NCI-H345 (cell line): ENCODE measurements at regions not wholly inside any gene's neighbourhood (a gene's known extent, or its start where the extent isn't known, plus 50 kb on each side); places are given as distances from the start of the nearest gene placed in this dataset.

Experiments used
- DNase-seq: peaks from one replicate; lab custom pipeline; 2025; lab: John Stamatoyannopoulos, UW

DNA sequence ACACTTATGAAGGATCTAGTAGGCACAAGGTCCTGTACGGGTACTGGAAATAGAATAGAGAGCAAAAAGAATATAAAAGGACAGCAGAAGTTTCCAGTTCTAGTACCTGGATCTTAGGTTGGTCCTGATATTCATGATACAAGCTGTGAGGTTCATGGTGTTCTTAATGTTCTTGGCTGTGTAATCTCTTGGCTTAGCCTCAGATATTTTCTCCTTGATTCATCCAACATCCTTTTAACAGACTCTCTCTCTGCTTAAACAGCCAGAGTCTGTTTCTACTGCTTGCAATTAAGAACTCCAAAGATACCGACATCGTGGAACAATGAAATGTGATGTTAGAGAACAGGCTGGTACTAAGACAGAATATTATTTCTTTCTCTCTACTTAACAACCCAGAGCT lies 49.9 kb downstream of the CNTN3 start:
- no peak for DNase-seq

GRCh38 chr3:74562558-74563269 lies 51.7 kb downstream of the CNTN3 start:
- DNase-seq = no peak

DNA sequence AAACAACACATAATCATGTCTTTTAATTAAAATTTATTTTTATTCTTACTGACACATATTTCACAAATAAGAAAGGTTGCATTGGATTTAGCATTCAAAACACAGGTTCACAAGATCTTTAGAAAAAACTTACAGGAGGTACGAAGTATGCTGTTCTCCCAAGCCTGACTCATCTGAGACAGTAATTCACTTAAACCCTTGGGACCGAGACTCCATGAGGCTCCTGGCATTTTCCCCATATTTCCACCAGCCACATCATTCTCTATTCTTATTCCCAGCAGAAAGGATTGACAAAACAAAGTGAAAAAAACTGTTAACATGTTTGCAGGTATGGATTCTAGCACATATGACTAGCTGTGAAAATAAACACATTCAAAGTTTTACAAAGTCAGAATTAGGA lies 52.6 kb downstream of the CNTN3 start:
- DNase-seq = no peak

DNA sequence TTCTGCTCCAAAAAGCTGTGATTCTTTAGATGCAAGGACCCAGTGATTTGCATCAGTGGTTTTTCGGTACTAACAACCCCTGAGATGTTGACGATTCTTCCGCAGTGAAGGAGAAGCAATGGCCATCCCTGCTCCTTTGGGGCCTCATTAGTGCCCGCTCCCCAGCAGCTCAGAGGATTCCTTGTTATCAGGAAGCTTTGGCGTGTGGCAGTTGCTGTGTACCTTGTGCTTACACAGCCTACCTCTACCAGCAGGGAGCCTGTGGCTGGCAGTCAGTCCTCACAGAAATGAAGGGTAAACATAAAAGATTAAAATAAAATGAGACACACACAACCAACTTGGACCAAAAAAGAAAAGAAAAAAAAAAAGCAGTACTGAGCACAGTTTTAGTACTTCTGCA lies 55.2 kb downstream of the CNTN3 start:
- peak; percentile 25 for DNase-seq

DNA sequence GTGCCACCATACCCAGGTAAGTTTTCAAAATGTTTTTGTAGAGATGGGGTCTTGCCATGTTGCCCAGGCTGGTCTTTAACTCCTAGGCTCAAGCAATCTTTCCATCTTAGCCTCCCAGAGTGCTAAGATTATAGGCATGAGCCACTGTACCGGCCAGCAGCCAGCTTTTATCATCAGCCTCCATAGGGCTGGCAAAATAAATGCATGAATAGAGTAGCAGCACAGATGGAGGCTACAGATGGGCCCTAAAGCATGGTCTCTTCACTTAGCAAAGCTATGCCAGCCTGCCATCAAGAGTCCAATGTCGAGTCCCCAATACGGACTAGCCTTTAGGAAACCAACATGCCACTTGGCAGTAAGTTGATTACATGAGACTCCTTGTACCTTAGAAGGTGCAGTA lies 63.8 kb downstream of the CNTN3 start:
- no peak for DNase-seq

- no peak for DNase-seq
Observed at GRCh38 chr3:74546426-74546825, 68.0 kb downstream of the CNTN3 start.

- no peak for DNase-seq
Observed at GRCh38 chr3:74542441-74542840, 72.0 kb downstream of the CNTN3 start.

GRCh38 chr3:74539876-74540275 lies 74.6 kb downstream of the CNTN3 start:
- no peak for DNase-seq

GRCh38 chr3:74538669-74539068 lies 75.8 kb downstream of the CNTN3 start:
- DNase-seq = no peak

- DNase-seq = no peak
Observed at GRCh38 chr3:74537857-74538256, 76.6 kb downstream of the CNTN3 start.

DNA sequence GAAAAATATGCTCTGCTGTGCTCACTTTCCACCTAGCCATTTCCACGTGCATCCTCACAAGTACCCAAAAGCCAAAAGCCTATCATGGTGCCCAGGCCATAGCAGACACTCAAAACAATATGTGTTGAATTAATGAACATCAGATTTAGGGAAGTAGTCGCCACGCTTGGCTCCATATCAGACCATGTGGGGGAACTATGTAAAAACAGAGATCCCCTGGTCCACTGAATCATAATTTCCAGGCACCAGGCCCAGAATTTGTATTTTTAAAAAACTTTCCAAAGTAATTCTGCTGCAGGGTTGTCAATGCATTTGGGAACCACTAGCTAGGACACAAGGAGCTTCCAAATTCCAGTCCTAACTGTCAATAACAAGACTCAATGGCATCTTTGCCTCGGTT lies 77.3 kb downstream of the CNTN3 start:
- DNase-seq = no peak

DNA sequence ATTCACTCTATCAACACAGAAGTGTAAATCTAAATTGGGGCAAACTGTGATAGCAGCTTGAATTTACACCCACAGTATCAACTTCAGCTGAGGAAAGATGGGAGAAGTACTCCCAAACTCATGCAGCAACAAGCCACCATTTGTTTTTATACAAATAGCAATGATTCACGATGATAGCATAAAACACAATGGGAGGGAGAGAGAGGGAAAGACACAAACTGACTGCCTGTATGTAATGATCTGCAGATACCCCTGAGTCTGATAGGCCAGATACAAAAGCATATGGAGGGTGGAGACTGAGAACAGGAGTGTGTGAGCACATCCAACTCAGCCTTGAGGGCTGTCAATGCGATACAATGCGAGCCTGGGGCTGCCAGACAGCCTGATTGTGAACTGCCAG lies 79.2 kb downstream of the CNTN3 start:
- DNase-seq = no peak

GRCh38 chr3:74534611-74535010 lies 79.8 kb downstream of the CNTN3 start:
- DNase-seq = no peak

- DNase-seq = no peak
Observed at GRCh38 chr3:74532446-74532845, 82.0 kb downstream of the CNTN3 start.

DNA sequence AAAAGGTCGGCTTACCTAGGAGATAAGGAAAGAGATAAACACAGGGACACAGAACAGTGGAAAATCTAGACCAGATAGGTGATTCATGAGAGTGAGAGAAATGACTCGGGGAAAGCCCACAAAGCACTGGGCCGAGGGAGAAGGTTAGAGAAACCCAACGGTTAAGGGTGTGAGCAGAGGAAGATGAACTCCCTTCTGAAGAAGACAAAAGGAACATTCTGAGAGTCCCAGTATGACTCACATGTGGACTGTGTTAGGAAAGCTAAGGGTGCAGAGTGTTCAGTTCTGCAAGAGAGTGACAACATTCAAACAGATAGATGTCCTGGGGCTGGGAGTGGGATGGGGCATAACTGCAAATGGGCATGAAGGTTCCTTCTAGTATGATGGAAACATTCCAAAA lies 83.0 kb downstream of the CNTN3 start:
- no peak for DNase-seq

GRCh38 chr3:74529145-74529544 lies 85.3 kb downstream of the CNTN3 start:
- no peak for DNase-seq

- no peak for DNase-seq
Observed at GRCh38 chr3:74527566-74527965, 86.9 kb downstream of the CNTN3 start.

- DNase-seq = no peak
Observed at GRCh38 chr3:74523811-74524210, 90.6 kb downstream of the CNTN3 start.

GRCh38 chr3:74520895-74521294 lies 93.6 kb downstream of the CNTN3 start:
- no peak for DNase-seq

- no peak for DNase-seq
Observed at GRCh38 chr3:74518610-74519009, 95.8 kb downstream of the CNTN3 start.

- no peak for DNase-seq
Observed at GRCh38 chr3:74516019-74516418, 98.4 kb downstream of the CNTN3 start.

DNA sequence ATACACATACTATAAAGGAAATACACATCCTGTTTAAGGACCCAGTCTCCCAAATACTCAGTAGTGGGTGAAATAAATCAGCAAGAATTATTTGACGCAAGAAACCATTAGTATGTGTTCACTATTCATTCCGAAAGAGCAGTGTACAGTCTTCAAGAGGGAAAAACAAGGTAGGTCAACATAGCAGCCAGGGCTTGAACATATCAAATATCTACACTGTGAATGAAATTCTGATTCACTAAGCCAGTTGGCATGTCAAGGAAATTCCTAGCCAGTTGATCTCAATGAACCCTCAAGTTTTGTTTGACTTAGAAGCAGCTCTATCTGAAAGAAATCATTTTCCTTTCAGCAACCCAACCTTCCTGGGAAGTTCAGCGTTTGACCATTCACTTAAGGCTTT lies 99.0 kb downstream of the CNTN3 start:
- DNase-seq = no peak

DNA sequence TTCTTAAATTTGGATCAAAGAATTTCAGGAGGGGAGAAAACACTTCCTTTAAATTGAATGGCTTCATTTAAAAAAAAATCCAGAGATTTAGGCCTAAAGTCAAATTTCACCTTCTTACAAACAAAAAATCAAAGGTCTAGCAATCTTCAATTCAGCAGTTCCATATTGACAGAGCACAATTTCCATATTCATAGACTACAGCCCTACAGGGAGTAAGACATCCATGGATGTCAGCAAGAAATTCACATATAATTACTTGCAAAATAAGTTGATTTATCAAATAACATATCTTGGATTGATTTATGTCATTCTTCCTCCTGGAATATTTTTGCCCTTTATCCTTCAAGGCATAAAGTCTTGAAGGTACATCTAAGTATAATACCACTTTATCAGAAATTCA lies 103.4 kb downstream of the CNTN3 start:
- DNase-seq = no peak

GRCh38 chr3:74510261-74510818 lies 104.1 kb downstream of the CNTN3 start:
- DNase-seq = no peak
